GM18505 (cell line): ENCODE measurements at regions not wholly inside any gene's neighbourhood (a gene's known extent, or its start where the extent isn't known, plus 50 kb on each side); places are given as distances from the start of the nearest gene placed in this dataset.

Experiments used
- ATAC-seq: cut with Tn5 transposase; IDR thresholded peaks from one replicate; pipeline ENCODE4 v1.9.1; 2021; ENCODE audit not compliant: unreplicated experiment
- POLR2A ChIP-seq: IDR thresholded peaks from 4 replicates; pipeline ENCODE4 v1.6.1; 2011; ENCODE audit warnings: borderline replicate concordance; ENCODE audit not compliant: insufficient read depth, insufficient read length; ENCODE audit errors: extremely low read depth

DNA sequence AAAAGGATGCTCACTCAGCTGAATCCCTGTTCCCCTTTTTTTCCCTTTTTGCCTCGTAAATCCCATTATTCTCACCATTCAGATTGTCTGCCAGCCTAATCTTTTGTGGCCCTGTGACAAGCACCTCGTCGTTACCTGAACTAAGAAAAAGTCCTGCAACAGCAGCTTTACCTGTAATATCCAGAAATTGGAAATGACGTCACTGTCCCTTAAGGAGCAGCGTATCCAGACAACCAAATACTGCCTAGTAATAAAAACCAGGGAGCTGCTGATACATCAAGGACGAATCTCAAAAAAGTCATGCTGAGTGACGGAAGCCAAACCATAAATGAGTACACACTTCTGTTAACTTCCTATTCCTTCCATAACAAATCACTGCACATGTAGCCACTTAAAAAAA lies 694.9 kb downstream of the GALR1 start:
- no peak for ATAC-seq
- TF ChIP-seq POLR2A = no peak

DNA sequence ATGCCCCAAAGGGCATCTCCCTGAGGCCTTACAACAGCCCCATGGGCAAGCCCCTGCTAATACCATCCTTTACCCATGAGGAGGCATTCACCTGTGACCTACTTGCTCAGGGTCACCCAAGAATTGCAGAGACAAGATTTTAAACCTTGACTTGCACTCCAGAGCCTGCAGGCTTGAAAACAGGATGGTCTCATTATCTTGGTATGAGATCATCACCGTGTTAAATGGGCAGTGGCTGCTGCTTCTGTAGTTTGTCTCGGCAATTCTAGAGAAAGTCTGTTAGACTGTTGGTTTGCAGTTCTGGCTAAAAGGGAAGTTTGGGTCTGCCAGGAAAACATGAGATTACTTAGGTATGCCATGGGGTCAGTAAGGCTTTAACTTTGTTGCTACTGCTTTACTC lies 698.9 kb downstream of the GALR1 start:
- no peak for ATAC-seq
- TF ChIP-seq POLR2A = no peak

DNA sequence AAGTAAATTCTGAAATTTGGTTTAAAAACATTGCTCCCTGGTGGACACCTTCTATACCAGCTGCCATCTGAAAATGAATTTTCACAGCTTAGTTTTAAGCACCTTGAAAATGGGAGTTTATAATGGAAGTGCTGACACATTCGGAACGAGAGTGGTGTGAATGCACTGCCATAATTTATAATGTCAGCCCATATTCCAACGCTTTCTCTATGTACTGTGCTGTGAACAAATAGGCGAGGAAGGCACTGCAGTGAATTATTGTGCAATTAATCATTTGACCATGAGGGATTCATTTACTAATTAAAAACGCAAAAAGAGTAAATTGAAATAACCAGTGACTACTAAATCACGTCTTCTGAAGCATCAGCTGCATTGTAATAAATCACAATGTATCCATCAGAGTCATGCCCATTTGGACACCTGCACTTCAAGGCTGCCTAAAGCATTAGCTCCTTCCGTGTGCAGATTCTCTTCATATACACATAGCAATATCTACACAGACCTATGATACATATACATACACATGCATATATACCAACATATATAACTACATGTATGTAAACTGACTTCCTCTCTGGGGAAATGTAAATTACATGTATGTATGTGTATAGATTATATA lies 699.8 kb downstream of the GALR1 start:
- ATAC-seq = no peak
- no peak for TF ChIP-seq POLR2A

DNA sequence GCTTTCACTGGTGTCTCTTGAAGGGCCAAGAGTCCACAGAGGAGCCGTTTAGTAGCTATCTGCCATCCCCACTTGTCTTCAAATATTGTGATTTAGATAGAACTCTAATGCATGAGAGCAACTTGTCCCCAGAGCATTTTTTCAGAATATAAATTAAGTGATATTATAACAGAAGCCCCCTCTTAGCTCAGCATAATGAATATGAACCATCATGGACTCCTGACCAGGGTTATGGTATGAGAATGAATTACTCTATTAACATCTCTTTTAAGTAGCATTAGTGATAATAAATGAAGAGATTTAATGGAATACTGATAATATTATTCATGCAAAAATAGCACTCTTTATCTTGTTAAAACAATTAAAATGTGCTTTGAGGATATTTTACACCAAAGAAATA lies 709.6 kb downstream of the GALR1 start:
- TF ChIP-seq POLR2A = no peak
- ATAC-seq = no peak

DNA sequence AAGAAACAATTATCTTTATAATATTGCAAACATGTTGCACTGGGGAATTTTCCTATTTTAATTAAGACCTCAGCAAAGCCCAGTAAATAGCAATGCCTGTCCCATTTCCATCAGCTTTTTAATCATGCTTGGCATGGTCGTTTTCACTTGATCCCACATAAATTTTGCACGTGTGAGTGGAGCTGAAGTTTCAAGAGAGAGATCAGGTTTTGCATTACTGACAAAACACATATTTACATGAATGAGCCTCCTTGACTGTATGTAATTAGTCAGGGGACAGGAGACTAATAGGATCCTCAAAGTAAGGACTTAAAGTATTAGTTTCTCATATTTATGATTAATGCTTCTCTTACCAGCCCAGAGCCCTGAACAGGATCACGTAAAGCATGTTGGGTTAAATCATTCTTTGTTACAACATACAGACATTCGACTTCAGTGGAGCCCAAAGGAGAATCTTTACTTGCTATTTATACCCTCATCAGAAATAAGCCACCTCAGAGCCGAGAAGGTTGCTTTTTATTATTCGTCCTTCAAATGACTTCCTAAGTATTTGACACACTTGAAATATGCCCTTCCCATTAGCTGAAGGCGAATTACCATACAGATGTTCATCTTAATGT lies 711.3 kb downstream of the GALR1 start:
- TF ChIP-seq POLR2A = no peak

DNA sequence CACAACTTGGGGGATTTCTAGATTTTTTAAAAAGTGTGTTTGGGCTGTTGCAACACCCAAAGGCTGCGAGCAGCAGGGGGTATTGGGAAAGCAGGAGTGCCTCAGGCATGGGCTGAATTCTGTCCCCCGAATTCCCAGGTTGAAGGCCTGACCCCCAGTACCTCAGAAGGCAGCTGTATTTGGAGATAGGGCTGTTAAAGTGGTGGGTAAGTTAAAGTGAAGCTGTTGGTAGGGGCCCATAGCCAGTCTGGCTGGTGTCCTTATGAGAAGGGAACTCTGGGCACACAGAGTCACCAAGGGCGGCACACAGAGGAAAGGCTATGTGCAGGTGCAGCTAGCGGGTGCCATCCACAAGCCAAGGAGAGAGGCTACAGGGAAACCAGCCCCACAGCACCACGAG lies 717.4 kb downstream of the GALR1 start:
- TF ChIP-seq POLR2A = no peak

More for the DNA sequence above, 711.3 kb downstream of the GALR1 start:
- ATAC-seq = no peak

DNA sequence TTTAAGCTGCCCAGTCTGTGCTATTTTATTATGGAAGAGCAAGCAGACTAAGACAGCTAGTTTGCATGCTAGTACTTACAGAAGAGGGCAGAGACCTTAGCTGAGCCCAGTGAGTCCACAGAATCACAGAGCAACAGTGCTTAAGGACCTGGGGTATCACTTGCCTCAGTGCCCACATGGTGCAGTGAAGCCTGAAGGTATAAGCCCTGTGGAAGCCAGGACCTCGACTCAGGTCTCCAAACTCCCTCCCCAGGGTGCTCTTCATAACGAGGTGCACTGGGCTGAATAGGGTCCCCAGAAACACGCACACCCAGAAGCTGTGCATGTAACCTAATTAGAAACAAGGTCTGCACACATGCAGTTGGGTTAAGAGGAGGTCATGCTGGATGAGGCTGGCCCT lies 718.1 kb downstream of the GALR1 start:
- TF ChIP-seq POLR2A = no peak
- no peak for ATAC-seq

More for the DNA sequence above, 717.4 kb downstream of the GALR1 start:
- no peak for ATAC-seq

DNA sequence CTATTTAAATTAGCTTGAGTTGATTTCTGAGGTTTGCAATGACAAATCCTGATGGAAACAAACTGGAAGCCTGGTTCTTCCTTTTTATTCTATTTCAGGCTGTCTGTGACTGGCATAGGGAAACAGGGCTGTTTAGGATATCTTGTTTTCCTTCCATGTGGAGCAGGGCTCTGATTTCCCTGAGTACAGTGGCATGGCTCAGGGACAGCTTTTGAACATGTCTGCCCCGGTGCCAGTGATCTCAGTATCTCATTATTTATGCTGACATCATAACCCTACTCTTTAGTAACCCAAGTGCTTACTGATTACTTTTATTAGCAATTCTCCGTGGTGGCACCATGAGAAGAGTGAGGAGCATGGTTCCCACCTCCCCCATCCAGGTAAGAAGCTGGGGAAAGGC lies 720.3 kb downstream of the GALR1 start:
- TF ChIP-seq POLR2A = no peak
- ATAC-seq = no peak

DNA sequence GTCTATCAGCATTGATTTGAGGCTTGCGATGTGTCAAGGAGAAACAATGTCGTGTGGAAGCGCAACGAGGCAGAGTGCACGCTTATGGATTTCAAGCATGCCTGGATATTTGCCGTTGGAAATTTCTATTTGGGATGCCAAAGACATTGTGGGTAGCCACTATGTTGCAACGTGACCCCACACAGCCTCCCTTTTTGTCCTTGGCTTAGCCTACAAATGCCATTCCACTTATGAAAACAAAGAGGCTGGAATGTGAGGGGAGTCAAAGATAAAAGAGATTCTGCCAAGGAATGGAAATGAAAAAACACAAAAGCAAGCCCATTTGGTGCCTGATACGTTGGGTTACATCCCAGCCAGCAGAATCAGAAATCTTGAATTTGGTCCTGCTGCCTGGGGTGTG lies 721.2 kb downstream of the GALR1 start:
- no peak for TF ChIP-seq POLR2A
- no peak for ATAC-seq

DNA sequence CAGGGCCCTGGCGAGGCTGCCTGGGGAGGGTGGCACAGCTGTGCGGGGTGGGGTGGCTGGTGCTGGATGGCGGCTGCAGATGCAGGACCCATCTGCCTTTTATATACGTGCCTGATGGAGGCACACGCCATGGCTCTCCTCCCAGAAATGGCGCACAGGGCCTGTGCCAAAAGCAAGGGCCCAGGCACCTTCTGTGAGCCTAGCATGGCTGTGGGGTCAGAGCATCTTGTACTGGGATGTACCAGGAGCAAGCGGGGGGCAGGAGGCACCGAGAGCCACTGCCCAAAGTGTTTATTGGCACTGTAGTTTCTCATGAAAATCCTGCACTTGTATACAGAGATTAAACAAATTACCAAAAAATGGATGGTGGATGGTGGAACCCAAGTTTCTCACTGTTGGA lies 724.1 kb downstream of the GALR1 start:
- no peak for ATAC-seq
- TF ChIP-seq POLR2A = no peak

DNA sequence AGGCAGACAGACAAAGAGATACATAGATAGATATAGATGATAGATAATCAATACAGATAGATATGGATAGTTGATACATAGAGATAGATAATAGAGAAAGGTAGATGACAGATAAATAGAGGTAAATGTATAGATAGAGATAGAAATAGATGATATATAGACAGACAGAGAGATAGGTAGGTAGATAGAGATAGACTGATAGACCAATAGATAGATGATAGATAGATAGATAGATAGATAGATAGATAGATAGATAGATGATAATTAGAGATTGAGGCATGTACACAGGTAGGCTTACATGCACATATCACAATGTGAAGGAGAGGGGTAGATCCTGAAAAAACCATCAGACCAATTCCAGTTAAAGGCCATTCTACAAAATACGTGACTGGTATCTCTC lies 724.7 kb downstream of the GALR1 start:
- ATAC-seq = no peak
- no peak for TF ChIP-seq POLR2A

DNA sequence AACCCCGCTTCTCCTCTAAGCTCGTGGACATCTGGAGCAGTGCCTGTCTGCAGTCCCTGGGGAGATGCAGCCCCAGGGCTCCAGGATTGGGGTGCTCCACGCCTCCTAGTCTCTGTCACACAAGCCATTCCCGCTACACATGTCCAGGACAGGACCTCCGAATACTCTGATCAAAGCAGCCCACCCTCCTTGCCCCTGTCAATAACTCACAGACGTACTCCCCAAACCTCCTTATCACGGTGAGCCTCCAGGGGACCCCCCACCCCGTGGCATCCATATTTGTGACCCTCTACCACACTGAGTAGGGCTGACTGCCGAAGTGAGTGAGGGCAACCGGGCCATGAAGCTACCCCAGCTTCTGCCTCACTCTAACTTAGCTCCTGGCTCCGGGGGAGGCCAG lies 727.7 kb downstream of the GALR1 start:
- no peak for TF ChIP-seq POLR2A
- no peak for ATAC-seq

DNA sequence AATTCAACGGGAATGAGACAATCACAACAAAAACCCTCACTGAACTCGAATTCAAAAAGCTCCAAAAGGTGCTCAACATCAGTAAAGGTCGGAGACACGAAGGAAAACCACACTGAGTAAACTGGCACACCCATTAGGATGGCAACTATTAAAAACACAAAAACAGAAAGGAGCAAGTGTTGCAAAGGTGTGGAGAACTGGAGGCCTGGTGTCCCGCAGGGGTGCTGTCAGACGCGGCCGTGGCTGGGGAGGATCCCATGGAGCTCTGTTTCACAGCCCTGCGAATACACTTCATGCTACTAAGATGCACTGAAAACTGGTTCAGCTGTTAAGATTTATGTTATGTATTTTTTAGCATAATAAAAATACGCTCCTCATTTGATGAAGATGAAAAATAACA lies 730.6 kb downstream of the GALR1 start:
- no peak for ATAC-seq
- no peak for TF ChIP-seq POLR2A

DNA sequence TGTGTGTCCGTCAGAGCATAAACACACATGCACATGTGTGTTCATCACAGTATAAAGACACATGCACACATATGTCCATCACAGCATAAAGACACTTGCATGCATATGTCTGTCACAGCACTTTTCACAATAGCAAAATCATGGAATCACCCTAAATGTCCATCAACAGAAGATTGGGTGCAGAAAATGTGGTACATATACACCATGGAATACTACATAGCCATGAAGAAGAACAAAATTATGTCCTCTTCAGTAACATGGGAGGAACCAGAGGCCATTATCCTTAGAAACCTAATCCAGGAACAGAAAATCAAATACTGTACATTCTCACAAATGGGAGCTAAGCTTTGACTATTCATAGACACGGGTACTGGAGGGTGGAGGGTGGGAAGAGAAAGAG lies 732.2 kb downstream of the GALR1 start:
- no peak for ATAC-seq
- no peak for TF ChIP-seq POLR2A
